Colonic mucosa (tissue), 4 donors: ENCODE measurements at regions not wholly inside any gene's neighbourhood (a gene's known extent, or its start where the extent isn't known, plus 50 kb on each side); places are given as distances from the start of the nearest gene placed in this dataset.

Experiments used
- DNase-seq: peaks from one replicate; pipeline ENCODE4 v3.0.0-alpha.2; 2020
- H3K27ac ChIP-seq: fragments of 200-600 bp; one replicate; pipeline ENCODE4 v1.8.0; 2021
- H3K27me3 ChIP-seq: fragments of 200-600 bp; one replicate; pipeline ENCODE4 v1.8.0; 2021
- H3K36me3 ChIP-seq: fragments of 200-600 bp; one replicate; pipeline ENCODE4 v1.8.0; 2021
- H3K4me1 ChIP-seq: fragments of 200-600 bp; one replicate; pipeline ENCODE4 v1.8.0; 2021; ENCODE audit warnings: mild to moderate bottlenecking
- H3K4me3 ChIP-seq: fragments of 200-600 bp; one replicate; pipeline ENCODE4 v1.8.0; 2021
- H3K9ac ChIP-seq, 2 donors: one replicate each; pipeline ENCODE4 v1.7.0; 2013; ENCODE audit warnings: control low read depth in 2 of 2, low read depth in 2 of 2, low read length in 2 of 2
- H3K9me3 ChIP-seq: fragments of 200-600 bp; one replicate; pipeline ENCODE4 v1.8.0; 2021
- CTCF ChIP-seq: fragments of 200-600 bp; IDR thresholded peaks from one replicate; pipeline ENCODE4 v1.8.0; 2022; ENCODE audit warnings: antibody characterized with exemption, mild to moderate bottlenecking
- intact Hi-C: fragments of 100-400 bp; cut with DNase I; formaldehyde crosslinking; loops from one replicate; pipeline ENCODE4 v1.14.1; 2022
- donor health status: healthy.
- donor health status: DM: no; HTN: no; CAD: no.
- donor health status: DM: no; HTN: no; CAD: no.

GRCh38 chr16:85461814-85462713 lies 151.1 kb upstream of the GSE1 start:
- intact Hi-C loops: no loop called here
- Histone ChIP-seq H3K36me3 (no peaks in the 10 kb centered on the region), H3K4me3 (no peak overlapping the region), H3K27ac (no peak overlapping the region), H3K27me3 (peaks cover 27% of the 10 kb centered on the region), H3K9ac (peak overlapping the region in 1 of 2 donors; percentile 70), H3K9me3 (no peaks in the 10 kb centered on the region), H3K4me1 (peaks cover 17% of the 10 kb centered on the region)
- no peak for TF ChIP-seq CTCF
- peak; percentile 34 for DNase-seq

- no peak overlapping the region for H3K27ac ChIP-seq
- peak overlapping the region; percentile 2 for H3K4me3 ChIP-seq
- no peaks in the 10 kb centered on the region for H3K9me3 ChIP-seq
- H3K4me1 ChIP-seq: peaks cover 17% of the 10 kb centered on the region
- no peak for DNase-seq
- intact Hi-C loops: no loop called here
- peaks cover 27% of the 10 kb centered on the region for H3K27me3 ChIP-seq
- TF ChIP-seq CTCF: no peak
- no peaks in the 10 kb centered on the region for H3K36me3 ChIP-seq
- H3K9ac ChIP-seq: no peak overlapping the region
Measured at GRCh38 chr16:85462714-85463611, 150.2 kb upstream of the GSE1 start.

- H3K27me3 ChIP-seq: peaks cover 27% of the 10 kb centered on the region
- intact Hi-C loops: no loop called here
- no peak overlapping the region for H3K27ac ChIP-seq
- no peak for DNase-seq
- H3K9ac ChIP-seq: no peak overlapping the region
- H3K36me3 ChIP-seq: no peaks in the 10 kb centered on the region
- no peak for TF ChIP-seq CTCF
- no peaks in the 10 kb centered on the region for H3K9me3 ChIP-seq
- no peak overlapping the region for H3K4me3 ChIP-seq
- peaks cover 17% of the 10 kb centered on the region for H3K4me1 ChIP-seq
Measured at GRCh38 chr16:85463672-85464382, 149.3 kb upstream of the GSE1 start.

GRCh38 chr16:85464383-85465305 lies 148.5 kb upstream of the GSE1 start:
- no peak overlapping the region for H3K4me3 ChIP-seq
- H3K27ac ChIP-seq: no peak overlapping the region
- no peak overlapping the region for H3K9ac ChIP-seq
- H3K27me3 ChIP-seq: peaks cover 27% of the 10 kb centered on the region
- H3K9me3 ChIP-seq: no peaks in the 10 kb centered on the region
- no peak for TF ChIP-seq CTCF
- intact Hi-C loops: no loop called here
- peaks cover 17% of the 10 kb centered on the region for H3K4me1 ChIP-seq
- H3K36me3 ChIP-seq: no peaks in the 10 kb centered on the region
- no peak for DNase-seq
